Smooth muscle cell (in vitro differentiated cells): ENCODE measurements at regions not wholly inside any gene's neighbourhood (a gene's known extent, or its start where the extent isn't known, plus 50 kb on each side); places are given as distances from the start of the nearest gene placed in this dataset.

Source experiments
- DNase-seq: peaks from one replicate; lab custom pipeline; 2025; ENCODE audit not compliant: unreplicated experiment; lab: John Stamatoyannopoulos, UW
- H2AFZ ChIP-seq: fragments of 200-600 bp; sonication (generic); 2 replicates; pipeline ENCODE4 v1.6.0; 2016; ENCODE audit warnings: antibody characterized with exemption, low read depth, mild to moderate bottlenecking
- H3F3A ChIP-seq: fragments of 200-600 bp; sonication (generic); 2 replicates; pipeline ENCODE4 v1.6.0; 2017; ENCODE audit warnings: antibody characterized with exemption, low read depth
- H3K27ac ChIP-seq: fragments of 200-600 bp; sonication (generic); 2 replicates; pipeline ENCODE4 v1.5.1; 2016; ENCODE audit warnings: low read depth, mild to moderate bottlenecking
- H3K27me3 ChIP-seq: fragments of 200-600 bp; sonication (generic); 2 replicates; pipeline ENCODE4 v1.6.1; 2016; ENCODE audit warnings: low read depth, mild to moderate bottlenecking
- H3K36me3 ChIP-seq: fragments of 200-600 bp; sonication (generic); 2 replicates; pipeline ENCODE4 v1.5.1; 2016; ENCODE audit warnings: low read depth
- H3K4me1 ChIP-seq: fragments of 200-600 bp; sonication (generic); 2 replicates; pipeline ENCODE4 v1.5.1; 2016; ENCODE audit warnings: low read depth
- H3K4me2 ChIP-seq: fragments of 200-600 bp; sonication (generic); 2 replicates; pipeline ENCODE4 v1.6.0; 2016; ENCODE audit warnings: mild to moderate bottlenecking
- H3K4me3 ChIP-seq: fragments of 200-600 bp; sonication (generic); 2 replicates; pipeline ENCODE4 v1.5.1; 2016; ENCODE audit warnings: mild to moderate bottlenecking
- H3K79me2 ChIP-seq: fragments of 200-600 bp; sonication (generic); 2 replicates; pipeline ENCODE4 v1.6.0; 2016; ENCODE audit warnings: low read depth, mild to moderate bottlenecking
- H3K9ac ChIP-seq: fragments of 200-600 bp; sonication (generic); 2 replicates; pipeline ENCODE4 v1.6.0; 2016; ENCODE audit warnings: low read depth
- H3K9me3 ChIP-seq: fragments of 200-600 bp; sonication (generic); replicated peaks from 2 replicates; pipeline ENCODE4 v1.5.1; 2016; ENCODE audit warnings: low read depth
- H4K20me1 ChIP-seq: fragments of 200-600 bp; sonication (generic); 2 replicates; pipeline ENCODE4 v1.6.0; 2016; ENCODE audit warnings: low read depth
- WGBS: methylation state at CpG from one replicate; pipeline ENCODE4 v1.1.7; 2016; ENCODE audit warnings: low lambda C conversion rate; 5-methylcytosine and 5-hydroxymethylcytosine counted together
- TF ChIP-seq, protein P1 (sequence below): fragments of 200-600 bp; sonication (generic); IDR thresholded peaks from 2 replicates; pipeline ENCODE4 v1.5.1; 2017; ENCODE audit warnings: borderline replicate concordance, mild to moderate bottlenecking, antibody characterized with exemption; ENCODE audit not compliant: insufficient read depth, poor library complexity, severe bottlenecking

DNA sequence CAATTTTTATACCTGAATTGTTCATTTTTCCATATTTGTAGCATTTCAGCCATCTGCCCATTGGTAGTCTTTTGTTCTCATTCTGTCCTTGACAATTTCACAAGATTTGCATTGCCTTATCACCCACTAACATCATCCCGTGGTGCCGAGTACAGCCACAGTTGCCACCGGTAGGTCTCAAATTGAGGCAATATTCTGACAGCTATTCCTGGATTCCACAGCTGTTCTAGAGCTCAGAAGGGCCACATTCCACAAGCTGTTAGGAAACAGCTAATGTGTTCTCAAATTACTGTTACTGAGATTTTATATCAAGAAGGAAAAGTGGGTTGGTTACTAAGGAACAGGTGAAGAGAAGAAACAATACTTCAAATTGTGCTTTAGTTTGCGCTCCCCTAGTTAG lies 178.8 kb downstream of the RPRM start:
- DNase-seq: no peak
- no peak overlapping the region for H3K9ac ChIP-seq
- no peaks in the 10 kb centered on the region for H3K36me3 ChIP-seq
- no peaks in the 10 kb centered on the region for H4K20me1 ChIP-seq
- TF ChIP-seq, protein P1, sequence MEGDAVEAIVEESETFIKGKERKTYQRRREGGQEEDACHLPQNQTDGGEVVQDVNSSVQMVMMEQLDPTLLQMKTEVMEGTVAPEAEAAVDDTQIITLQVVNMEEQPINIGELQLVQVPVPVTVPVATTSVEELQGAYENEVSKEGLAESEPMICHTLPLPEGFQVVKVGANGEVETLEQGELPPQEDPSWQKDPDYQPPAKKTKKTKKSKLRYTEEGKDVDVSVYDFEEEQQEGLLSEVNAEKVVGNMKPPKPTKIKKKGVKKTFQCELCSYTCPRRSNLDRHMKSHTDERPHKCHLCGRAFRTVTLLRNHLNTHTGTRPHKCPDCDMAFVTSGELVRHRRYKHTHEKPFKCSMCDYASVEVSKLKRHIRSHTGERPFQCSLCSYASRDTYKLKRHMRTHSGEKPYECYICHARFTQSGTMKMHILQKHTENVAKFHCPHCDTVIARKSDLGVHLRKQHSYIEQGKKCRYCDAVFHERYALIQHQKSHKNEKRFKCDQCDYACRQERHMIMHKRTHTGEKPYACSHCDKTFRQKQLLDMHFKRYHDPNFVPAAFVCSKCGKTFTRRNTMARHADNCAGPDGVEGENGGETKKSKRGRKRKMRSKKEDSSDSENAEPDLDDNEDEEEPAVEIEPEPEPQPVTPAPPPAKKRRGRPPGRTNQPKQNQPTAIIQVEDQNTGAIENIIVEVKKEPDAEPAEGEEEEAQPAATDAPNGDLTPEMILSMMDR: no peak
- no peaks in the 10 kb centered on the region for H3K27me3 ChIP-seq
- no peaks in the 10 kb centered on the region for H3F3A ChIP-seq
- H3K4me3 ChIP-seq: no peak overlapping the region
- no peak overlapping the region for H3K27ac ChIP-seq
- H3K9me3 ChIP-seq: no peaks in the 10 kb centered on the region
- H3K79me2 ChIP-seq: no peaks in the 10 kb centered on the region
- no peak overlapping the region for H3K4me2 ChIP-seq
- peaks cover 8% of the 10 kb centered on the region for H3K4me1 ChIP-seq
- 94% methylated on average over 4 of the region's 4 CpGs for WGBS
- H2AFZ ChIP-seq: no peak overlapping the region

DNA sequence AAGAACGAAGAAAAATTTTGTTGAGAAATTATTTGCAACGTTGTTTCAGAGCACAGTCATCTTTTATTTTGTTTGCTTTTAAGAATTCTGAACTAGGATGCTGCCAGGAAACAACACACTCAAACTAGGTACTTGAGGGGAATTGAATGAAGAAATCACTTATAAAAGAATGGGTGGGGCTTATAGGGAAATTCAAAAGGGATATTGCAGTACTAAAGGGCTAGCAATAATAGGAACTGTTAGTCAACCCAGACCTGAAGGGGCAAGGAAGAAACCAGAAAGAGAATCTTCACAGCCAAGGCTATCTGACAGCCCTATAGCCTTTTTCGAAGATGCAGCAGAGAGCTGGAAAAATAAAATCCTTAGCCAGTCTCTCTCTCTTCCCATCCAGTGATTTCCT lies 179.3 kb downstream of the RPRM start:
- Histone ChIP-seq H3K27ac (no peak overlapping the region), H3K4me2 (no peak overlapping the region), H2AFZ (no peak overlapping the region), H3K4me3 (no peak overlapping the region), H3K27me3 (no peaks in the 10 kb centered on the region), H3K9ac (no peak overlapping the region), H3K9me3 (no peaks in the 10 kb centered on the region), H3K79me2 (no peaks in the 10 kb centered on the region), H3K36me3 (no peaks in the 10 kb centered on the region), H4K20me1 (no peaks in the 10 kb centered on the region), H3F3A (no peaks in the 10 kb centered on the region), H3K4me1 (peaks cover 8% of the 10 kb centered on the region)
- no peak for DNase-seq
- 91% methylated on average over 3 of the region's 3 CpGs for WGBS
- TF ChIP-seq, protein P1: no peak

DNA sequence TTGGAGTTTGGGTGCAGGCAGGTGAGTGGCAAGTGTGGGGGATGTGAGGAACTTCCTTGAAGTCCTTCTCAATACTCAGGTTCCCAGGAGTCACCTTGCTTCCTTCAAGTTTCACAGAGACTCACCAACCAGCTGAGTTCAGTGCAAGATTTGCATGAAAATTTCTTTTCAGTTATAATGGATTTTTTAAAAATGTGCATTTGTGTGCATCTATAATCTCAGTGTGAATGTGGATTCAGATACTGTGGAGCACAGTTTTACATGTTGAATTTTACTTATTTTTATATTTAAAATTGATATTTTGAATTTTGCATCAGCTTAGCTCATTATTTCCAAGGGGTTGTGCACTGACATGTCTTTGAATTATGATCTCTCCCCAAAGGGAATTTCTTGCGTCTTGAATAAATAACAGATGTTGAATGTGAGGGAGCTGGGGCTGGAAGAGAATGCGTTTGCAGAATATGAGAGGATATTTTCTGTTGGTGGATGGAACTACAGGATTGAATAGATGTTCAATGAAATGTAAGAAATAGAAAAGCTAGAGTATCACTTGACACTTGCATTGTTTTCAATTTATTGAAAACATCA lies 184.3 kb downstream of the RPRM start:
- no peak overlapping the region for H3K27ac ChIP-seq
- no peak overlapping the region for H3K4me3 ChIP-seq
- H4K20me1 ChIP-seq: no peaks in the 10 kb centered on the region
- DNase-seq: no peak
- H3F3A ChIP-seq: no peaks in the 10 kb centered on the region
- H3K36me3 ChIP-seq: no peaks in the 10 kb centered on the region
- no peak overlapping the region for H3K9ac ChIP-seq
- H3K4me1 ChIP-seq: peaks cover 8% of the 10 kb centered on the region
- no peak overlapping the region for H2AFZ ChIP-seq
- no peak overlapping the region for H3K4me2 ChIP-seq
- TF ChIP-seq, protein P1: no peak
- no peaks in the 10 kb centered on the region for H3K27me3 ChIP-seq
- H3K79me2 ChIP-seq: no peaks in the 10 kb centered on the region
- 74% methylated on average over 2 of the region's 2 CpGs for WGBS
- no peaks in the 10 kb centered on the region for H3K9me3 ChIP-seq

DNA sequence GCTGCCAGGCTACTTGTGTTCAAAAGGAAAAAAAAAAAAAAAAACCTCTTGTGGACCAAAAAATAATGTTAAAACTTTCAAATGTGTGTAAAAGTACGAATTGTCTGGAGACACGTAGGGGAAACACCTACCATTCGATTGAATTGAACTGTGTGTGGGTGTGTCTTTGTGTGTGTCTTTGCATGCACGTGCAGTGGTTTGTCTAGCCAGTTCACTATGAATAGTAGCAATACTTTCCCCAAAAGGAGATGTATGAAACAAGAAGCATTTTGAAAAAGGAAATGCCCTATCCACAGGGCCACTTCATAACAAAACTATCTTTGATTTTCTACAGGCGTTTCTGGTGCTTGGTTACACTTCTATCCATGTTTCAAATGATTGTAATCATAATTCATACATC lies 186.8 kb downstream of the RPRM start:
- DNase-seq: no peak
- H3K4me3 ChIP-seq: no peak overlapping the region
- 89% methylated on average over 5 of the region's 5 CpGs for WGBS

More for the DNA sequence above, 186.8 kb downstream of the RPRM start:
- Histone ChIP-seq H3K36me3 (no peaks in the 10 kb centered on the region), H3K4me1 (peaks cover under 1% of the 10 kb centered on the region), H3K27me3 (no peaks in the 10 kb centered on the region), H2AFZ (no peak overlapping the region), H3K9me3 (no peaks in the 10 kb centered on the region), H3K4me2 (no peak overlapping the region), H4K20me1 (no peaks in the 10 kb centered on the region), H3K9ac (no peak overlapping the region), H3K79me2 (no peaks in the 10 kb centered on the region), H3K27ac (no peak overlapping the region), H3F3A (no peaks in the 10 kb centered on the region)
- TF ChIP-seq, protein P1: no peak
